Mesendoderm (in vitro differentiated cells): ENCODE measurements at regions not wholly inside any gene's neighbourhood (a gene's known extent, or its start where the extent isn't known, plus 50 kb on each side); places are given as distances from the start of the nearest gene placed in this dataset.

Experiments
- DNase-seq: peaks from one replicate; pipeline ENCODE4 v3.0.0; 2013
- H2AK5ac ChIP-seq: 2 replicates; pipeline ENCODE4 v1.6.1; 2013; ENCODE audit warnings: low read length, inconsistent platforms
- H2BK120ac ChIP-seq: 2 replicates; pipeline ENCODE4 v1.6.1; 2013; ENCODE audit warnings: low read depth, mild to moderate bottlenecking, low read length, moderate library complexity, mixed read lengths
- H2BK15ac ChIP-seq: replicated peaks from 2 replicates; pipeline ENCODE4 v1.6.1; 2013; ENCODE audit warnings: low read depth, mild to moderate bottlenecking, moderate library complexity
- H2BK5ac ChIP-seq: 2 replicates; pipeline ENCODE4 v1.6.1; 2013; ENCODE audit warnings: low read length, inconsistent platforms
- H3K18ac ChIP-seq: 2 replicates; pipeline ENCODE4 v1.6.1; 2013; ENCODE audit warnings: mild to moderate bottlenecking, low read length, mixed read lengths
- H3K23ac ChIP-seq: one replicate; pipeline ENCODE4 v1.6.1; 2013; ENCODE audit warnings: low read length
- H3K27ac ChIP-seq: 2 replicates; pipeline ENCODE4 v1.5.1; 2013; ENCODE audit warnings: low read depth, mild to moderate bottlenecking, inconsistent platforms, low read length, moderate library complexity
- H3K27me3 ChIP-seq: 2 replicates; pipeline ENCODE4 v1.6.1; 2013; ENCODE audit warnings: low read length, control low read depth, mild to moderate bottlenecking, inconsistent platforms; ENCODE audit not compliant: insufficient read depth, poor library complexity
- H3K36me3 ChIP-seq: 2 replicates; pipeline ENCODE4 v1.6.1; 2013; ENCODE audit warnings: low read length, inconsistent platforms; ENCODE audit not compliant: control insufficient read depth, insufficient read depth
- H3K4ac ChIP-seq: one replicate; pipeline ENCODE4 v1.6.1; 2013; ENCODE audit warnings: low read depth, mild to moderate bottlenecking, low read length, moderate library complexity
- H3K4me1 ChIP-seq: 2 replicates; pipeline ENCODE4 v1.6.1; 2013; ENCODE audit warnings: low read depth, low read length, inconsistent platforms; ENCODE audit not compliant: control insufficient read depth
- H3K4me2 ChIP-seq: 2 replicates; pipeline ENCODE4 v1.6.1; 2013; ENCODE audit warnings: low read length
- H3K4me3 ChIP-seq: 2 replicates; pipeline ENCODE4 v1.5.1; 2013; ENCODE audit warnings: mild to moderate bottlenecking, low read length
- H3K56ac ChIP-seq: one replicate; pipeline ENCODE4 v1.6.1; 2013; ENCODE audit warnings: low read length
- H3K79me1 ChIP-seq: 2 replicates; pipeline ENCODE4 v1.6.1; 2013; ENCODE audit warnings: low read length, inconsistent platforms
- H3K79me2 ChIP-seq: 2 replicates; pipeline ENCODE4 v1.6.1; 2013; ENCODE audit warnings: mild to moderate bottlenecking, low read length; ENCODE audit not compliant: control insufficient read depth, insufficient read depth
- H3K9ac ChIP-seq: 2 replicates; pipeline ENCODE4 v1.6.1; 2013; ENCODE audit warnings: low read length, inconsistent platforms
- H4K5ac ChIP-seq: one replicate; pipeline ENCODE4 v1.6.1; 2013; ENCODE audit warnings: low read length
- H4K8ac ChIP-seq: one replicate; pipeline ENCODE4 v1.6.1; 2013; ENCODE audit warnings: low read depth, mild to moderate bottlenecking, control low read depth, low read length, moderate library complexity
- WGBS: extraction: QIAGEN DNeasy Blood & Tissue Kit; methylation state at CpG from one replicate; pipeline ENCODE4 v1.1.7; 2013; ENCODE audit warnings: low lambda C conversion rate, missing lambda C conversion rate; ENCODE audit not compliant: insufficient coverage; ENCODE audit errors: extremely low coverage; 5-methylcytosine and 5-hydroxymethylcytosine counted together

DNA sequence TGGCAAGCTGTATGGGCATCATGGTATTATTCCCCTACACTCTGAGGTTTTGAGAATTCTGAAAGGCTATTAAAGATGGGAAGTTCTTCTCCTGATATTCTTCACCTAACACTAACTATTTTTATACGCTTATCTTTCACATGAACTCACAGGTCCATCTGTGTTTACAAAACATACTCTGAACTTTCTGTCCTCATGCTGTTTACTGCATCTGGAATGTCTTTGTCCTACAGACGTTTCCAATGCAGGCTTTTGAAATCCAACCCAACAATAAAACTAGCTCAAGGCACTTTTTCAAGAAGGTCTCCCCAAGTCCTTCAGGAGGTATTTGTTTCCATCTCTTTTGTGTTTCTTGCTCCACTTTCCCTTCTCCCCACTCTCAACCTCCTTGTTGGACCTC lies 60.5 kb upstream of the MLIP start:
- Histone ChIP-seq H3K4ac (no peak overlapping the region), H3K27me3 (no peaks in the 10 kb centered on the region), H3K56ac (no peak overlapping the region), H3K4me1 (peaks cover 2% of the 10 kb centered on the region), H2BK15ac (no peak overlapping the region), H4K5ac (no peak overlapping the region), H3K9ac (no peak overlapping the region), H4K8ac (no peak overlapping the region), H2BK120ac (no peak overlapping the region), H2BK5ac (no peak overlapping the region), H3K79me1 (no peaks in the 10 kb centered on the region), H2AK5ac (no peak overlapping the region), H3K4me3 (no peak overlapping the region), H3K23ac (no peak overlapping the region), H3K79me2 (no peaks in the 10 kb centered on the region), H3K4me2 (no peak overlapping the region), H3K36me3 (no peaks in the 10 kb centered on the region), H3K27ac (no peak overlapping the region), H3K18ac (no peak overlapping the region)
- DNase-seq = no peak
- no CpG with 5 or more reads among the region's 2 CpGs for WGBS

DNA sequence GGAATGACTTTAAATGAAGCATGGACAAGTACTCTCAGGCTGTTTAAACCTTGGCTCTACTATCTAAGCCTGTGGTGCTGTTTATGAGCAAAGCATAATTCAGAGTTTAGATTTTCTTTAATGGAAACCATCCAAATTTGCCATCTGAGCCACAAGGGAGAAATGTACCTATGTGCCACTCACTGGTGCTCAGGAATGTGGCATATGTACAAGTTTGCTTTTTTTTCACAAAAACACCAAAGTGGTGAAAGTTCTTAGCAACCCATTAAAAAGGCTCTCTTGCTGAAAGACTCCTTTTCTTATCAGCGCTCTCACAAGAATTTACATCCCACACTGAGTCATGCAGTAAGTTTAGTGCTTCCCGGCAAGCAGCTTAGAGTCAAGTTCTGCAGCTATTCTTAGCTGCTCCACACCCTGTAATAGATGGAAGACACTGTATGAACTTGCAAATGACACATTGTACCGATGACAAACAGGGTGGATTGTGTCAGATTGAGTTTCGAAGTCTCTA lies 57.3 kb upstream of the MLIP start:
- Histone ChIP-seq H3K56ac (no peak overlapping the region), H3K23ac (no peak overlapping the region), H3K27ac (peak overlapping the region; percentile 36), H2BK5ac (no peak overlapping the region), H2BK15ac (no peak overlapping the region), H3K9ac (no peak overlapping the region), H4K8ac (no peak overlapping the region), H3K27me3 (no peaks in the 10 kb centered on the region), H3K4me1 (peaks cover 2% of the 10 kb centered on the region), H3K4me3 (no peak overlapping the region), H3K4ac (no peak overlapping the region), H3K79me1 (no peaks in the 10 kb centered on the region), H3K36me3 (no peaks in the 10 kb centered on the region), H3K4me2 (no peak overlapping the region), H3K79me2 (no peaks in the 10 kb centered on the region), H3K18ac (peak overlapping the region; percentile 87), H2BK120ac (peak overlapping the region; percentile 28), H4K5ac (no peak overlapping the region), H2AK5ac (no peak overlapping the region)
- no CpG with 5 or more reads among the region's 4 CpGs for WGBS
- peak; percentile 92 for DNase-seq

DNA sequence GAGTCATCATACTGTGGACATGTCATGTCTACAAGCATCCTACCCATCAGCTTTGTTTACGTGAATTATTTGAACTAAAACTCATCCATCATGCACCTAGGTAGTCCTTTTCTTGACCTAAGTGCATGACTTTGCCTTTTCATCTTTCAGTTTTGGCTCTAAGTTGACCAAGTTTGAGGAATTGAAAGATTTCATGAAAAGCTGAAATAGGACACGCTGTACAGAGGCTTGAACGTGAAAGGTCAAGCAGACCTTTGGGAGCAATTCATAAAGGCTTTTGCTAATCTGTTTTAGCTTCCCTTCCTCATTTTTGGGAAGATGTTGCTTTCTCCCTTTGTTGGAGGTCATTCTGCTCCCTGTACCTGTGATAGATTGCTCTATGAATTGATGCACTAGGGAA lies 55.1 kb upstream of the MLIP start:
- no peak overlapping the region for H2BK120ac ChIP-seq

DNA sequence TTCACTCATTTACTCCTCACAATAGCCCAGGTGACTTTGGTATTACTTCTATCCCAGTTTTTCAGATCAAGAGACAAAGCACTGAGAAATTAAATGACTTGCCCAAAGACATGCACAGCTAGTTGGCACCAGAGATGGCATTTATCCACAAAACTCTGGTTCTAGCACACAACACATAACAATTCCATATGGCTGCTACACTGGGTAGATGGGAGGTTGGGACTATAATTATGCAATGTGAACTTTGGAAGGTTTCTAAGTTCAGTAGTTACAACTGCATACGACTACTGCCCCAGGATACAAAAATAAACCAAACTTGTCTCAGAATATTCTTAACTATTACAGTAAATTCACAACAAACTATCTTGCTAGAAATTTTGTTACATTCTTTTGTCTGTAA lies 54.2 kb upstream of the MLIP start:
- H3K27ac ChIP-seq = no peak overlapping the region
- H3K4me3 ChIP-seq = no peak overlapping the region
- peak overlapping the region; percentile 45 for H2BK15ac ChIP-seq
- H3K79me1 ChIP-seq = no peaks in the 10 kb centered on the region
- peaks cover 6% of the 10 kb centered on the region for H3K4me1 ChIP-seq
- WGBS = no CpG with 5 or more reads among the region's 1 CpG
- H2BK120ac ChIP-seq = no peak overlapping the region
- H4K8ac ChIP-seq = no peak overlapping the region
- H3K27me3 ChIP-seq = no peaks in the 10 kb centered on the region
- H3K79me2 ChIP-seq = no peaks in the 10 kb centered on the region
- H3K18ac ChIP-seq = peak overlapping the region; percentile 68
- no peak for DNase-seq
- H3K36me3 ChIP-seq = no peaks in the 10 kb centered on the region
- no peak overlapping the region for H2BK5ac ChIP-seq
- no peak overlapping the region for H2AK5ac ChIP-seq
- H3K9ac ChIP-seq = no peak overlapping the region
- no peak overlapping the region for H3K56ac ChIP-seq
- H3K23ac ChIP-seq = no peak overlapping the region
- no peak overlapping the region for H3K4me2 ChIP-seq
- H4K5ac ChIP-seq = no peak overlapping the region
- H3K4ac ChIP-seq = peak overlapping the region; percentile 9

More for the DNA sequence above, 55.1 kb upstream of the MLIP start:
- H3K79me2 ChIP-seq = no peaks in the 10 kb centered on the region
- no peak overlapping the region for H3K56ac ChIP-seq
- DNase-seq = no peak
- H3K36me3 ChIP-seq = no peaks in the 10 kb centered on the region
- no peak overlapping the region for H3K23ac ChIP-seq
- H3K79me1 ChIP-seq = no peaks in the 10 kb centered on the region
- no peak overlapping the region for H3K27ac ChIP-seq
- no peak overlapping the region for H3K4me2 ChIP-seq
- no peak overlapping the region for H3K9ac ChIP-seq
- H2BK15ac ChIP-seq = peak overlapping the region; percentile 7
- no peak overlapping the region for H4K5ac ChIP-seq
- H3K18ac ChIP-seq = no peak overlapping the region
- H3K4me3 ChIP-seq = no peak overlapping the region
- H3K27me3 ChIP-seq = no peaks in the 10 kb centered on the region
- H2AK5ac ChIP-seq = no peak overlapping the region
- H2BK5ac ChIP-seq = no peak overlapping the region
- H3K4me1 ChIP-seq = peaks cover 4% of the 10 kb centered on the region
- H4K8ac ChIP-seq = no peak overlapping the region
- whole genome bisulfite sequencing = no CpG with 5 or more reads among the region's 3 CpGs
- no peak overlapping the region for H3K4ac ChIP-seq

DNA sequence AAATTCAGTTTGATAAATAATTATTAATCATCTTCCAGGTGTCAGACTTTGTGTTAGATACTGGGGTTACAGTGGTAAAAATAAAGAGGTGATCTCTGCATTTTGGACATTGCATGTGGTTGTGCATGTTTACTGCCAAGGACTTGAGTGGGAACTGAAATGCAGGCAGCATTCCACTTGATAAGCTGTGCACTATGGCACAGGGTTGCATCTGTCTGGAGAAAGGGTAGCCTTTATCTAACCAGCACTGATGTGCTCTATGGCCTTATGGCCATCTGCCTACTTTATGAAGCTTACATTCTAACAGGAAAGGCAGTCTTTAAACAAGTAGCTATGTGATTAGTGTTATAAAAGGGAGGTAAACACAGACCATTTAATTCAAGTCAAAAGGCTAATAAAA lies 53.0 kb upstream of the MLIP start:
- no peaks in the 10 kb centered on the region for H3K27me3 ChIP-seq
- peaks cover 6% of the 10 kb centered on the region for H3K4me1 ChIP-seq
- no peak overlapping the region for H3K4me3 ChIP-seq
- no peaks in the 10 kb centered on the region for H3K79me2 ChIP-seq
- no peak overlapping the region for H2BK120ac ChIP-seq
- DNase-seq = no peak
- peak overlapping the region; percentile 13 for H2BK15ac ChIP-seq
- H4K8ac ChIP-seq = no peak overlapping the region
- no peaks in the 10 kb centered on the region for H3K36me3 ChIP-seq
- H3K56ac ChIP-seq = no peak overlapping the region
- no peak overlapping the region for H3K23ac ChIP-seq
- H3K4me2 ChIP-seq = no peak overlapping the region
- H3K27ac ChIP-seq = no peak overlapping the region
- no peaks in the 10 kb centered on the region for H3K79me1 ChIP-seq
- H2BK5ac ChIP-seq = peak overlapping the region; percentile 34
- no peak overlapping the region for H4K5ac ChIP-seq
- H2AK5ac ChIP-seq = no peak overlapping the region
- H3K4ac ChIP-seq = no peak overlapping the region
- no peak overlapping the region for H3K18ac ChIP-seq
- H3K9ac ChIP-seq = no peak overlapping the region

DNA sequence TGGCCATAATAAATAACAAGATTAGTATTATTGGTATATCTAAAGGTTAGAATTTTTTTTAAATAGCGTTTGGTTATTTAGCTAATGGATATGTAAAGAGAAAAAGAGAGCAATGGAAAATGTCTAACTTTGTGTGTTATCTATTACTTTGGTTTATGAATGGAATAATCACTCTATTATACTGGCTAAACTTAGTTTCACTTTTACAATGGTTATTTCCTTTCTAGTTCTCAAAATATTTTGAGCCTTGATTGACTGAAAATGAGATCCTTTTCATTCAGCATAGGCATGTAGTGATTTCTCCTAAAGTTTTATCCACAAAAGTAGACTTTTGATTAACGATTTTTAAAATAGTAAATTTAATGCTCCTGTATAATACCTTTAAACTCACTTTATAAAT lies 51.6 kb upstream of the MLIP start:
- Histone ChIP-seq H3K79me1 (no peaks in the 10 kb centered on the region), H2BK5ac (no peak overlapping the region), H2BK120ac (no peak overlapping the region), H2AK5ac (no peak overlapping the region), H3K27me3 (no peaks in the 10 kb centered on the region), H3K4me1 (peaks cover 4% of the 10 kb centered on the region), H3K4me3 (no peak overlapping the region), H3K36me3 (no peaks in the 10 kb centered on the region), H3K4ac (no peak overlapping the region), H4K8ac (no peak overlapping the region), H3K23ac (no peak overlapping the region), H3K79me2 (no peaks in the 10 kb centered on the region), H3K27ac (no peak overlapping the region), H3K4me2 (no peak overlapping the region), H4K5ac (no peak overlapping the region), H3K18ac (no peak overlapping the region), H3K56ac (no peak overlapping the region), H3K9ac (no peak overlapping the region), H2BK15ac (no peak overlapping the region)
- WGBS = no CpG with 5 or more reads among the region's 2 CpGs
- DNase-seq = no peak
